Transverse colon (tissue), 3 donors: ENCODE measurements at regions not wholly inside any gene's neighbourhood (a gene's known extent, or its start where the extent isn't known, plus 50 kb on each side); places are given as distances from the start of the nearest gene placed in this dataset.

Source experiments
- CTCF ChIP-seq, 5 experiments: fragments of 200-600 bp in 3 of 5; fragments of 450-650 bp in 2 of 5; sonication (generic) in 3 of 5; IDR thresholded peaks; 1 replicate in 2 of 5; 2 replicates in 3 of 5; pipeline ENCODE4 v1.5.1; 2016 to 2017; ENCODE audit warnings: antibody characterized with exemption in 5 of 5, inconsistent platforms in 3 of 5, mild to moderate bottlenecking in 2 of 5, moderate library complexity in 1 of 5
- POLR2A ChIP-seq: fragments of 450-650 bp; IDR thresholded peaks from one replicate; pipeline ENCODE4 v1.6.1; 2016; ENCODE audit warnings: antibody characterized with exemption, mild to moderate bottlenecking, moderate library complexity

- TF ChIP-seq POLR2A, result no peak
- no peak for TF ChIP-seq CTCF (IDR thresholded peaks at IDR 0.05)
Observed at GRCh38 chr21:32203877-32204480, 74.9 kb downstream of the MIS18A start.
